Right lobe of liver (tissue), 6 donors: ENCODE measurements at regions not wholly inside any gene's neighbourhood (a gene's known extent, or its start where the extent isn't known, plus 50 kb on each side); places are given as distances from the start of the nearest gene placed in this dataset.

Source experiments
- ATAC-seq, 4 donors: fragments of 200-7000 bp; cut with Tn5 transposase; one replicate each; pipeline ENCODE4 v1.9.1; 2020; ENCODE audit warnings: mild to moderate bottlenecking in 4 of 4, moderate library complexity in 4 of 4
- DNase-seq, 3 donors: peaks; one replicate each; pipeline ENCODE4 v3.0.0-alpha.2; 2020
- H3K27ac ChIP-seq, 3 donors: fragments of 200-600 bp; one replicate each; pipeline ENCODE4 v1.8.0; 2022
- H3K27me3 ChIP-seq, 2 donors: fragments of 200-600 bp; one replicate each; pipeline ENCODE4 v1.8.0; 2022
- H3K36me3 ChIP-seq, 4 donors: fragments of 200-600 bp; sonication (generic) in 1 of 4; one replicate each; pipeline versions ENCODE4 v1.5.1 to v1.8.0; 2017 to 2022; ENCODE audit warnings: control low read depth in 1 of 4
- H3K4me1 ChIP-seq, 4 donors: fragments of 200-600 bp; sonication (generic) in 1 of 4; one replicate each; pipeline versions ENCODE4 v1.5.1 to v1.8.0; 2017 to 2022; ENCODE audit warnings: control low read depth in 1 of 4
- H3K4me3 ChIP-seq, 3 donors: fragments of 200-600 bp; one replicate each; pipeline ENCODE4 v1.8.0; 2022
- H3K9me3 ChIP-seq, 4 donors: fragments of 200-600 bp; sonication (generic) in 1 of 4; one replicate each; pipeline versions ENCODE4 v1.5.1 to v1.8.0; 2017 to 2022; ENCODE audit warnings: control low read depth in 1 of 4
- POLR2A ChIP-seq: fragments of 450-650 bp; IDR thresholded peaks from one replicate; pipeline ENCODE4 v1.6.1; 2017; ENCODE audit warnings: antibody characterized with exemption, mild to moderate bottlenecking
- WGBS: methylation state at CpG from one replicate; pipeline ENCODE4 v1.1.6; 2018; ENCODE audit warnings: low coverage, low lambda C conversion rate; ENCODE audit not compliant: insufficient coverage; ENCODE audit errors: missing lambda C conversion rate; 5-methylcytosine and 5-hydroxymethylcytosine counted together
- intact Hi-C, 2 donors: fragments of 100-400 bp; cut with DNase I; formaldehyde crosslinking; loops; one replicate each; pipeline versions ENCODE4 v1.11.2 to v1.14.1; 2022
- TF ChIP-seq, protein P1 (sequence below), 4 donors: fragments of 200-600 bp in 3 of 4; fragments of 450-650 bp in 1 of 4; IDR thresholded peaks; one replicate each; pipeline versions ENCODE4 v1.5.1 to v1.8.0; 2016 to 2022; ENCODE audit warnings: antibody characterized with exemption in 4 of 4, mild to moderate bottlenecking in 2 of 4
- donor health status: DM: no; HTN: yes; CAD: no.
- donor health status: DM: no; HTN: no; CAD: no.
- donor health status: DM: no; HTN: no; CAD: no.
- donor health status: DM: no; HTN: yes; CAD: no.
- donor health status: DM: no; HTN: yes; CAD: no.

DNA sequence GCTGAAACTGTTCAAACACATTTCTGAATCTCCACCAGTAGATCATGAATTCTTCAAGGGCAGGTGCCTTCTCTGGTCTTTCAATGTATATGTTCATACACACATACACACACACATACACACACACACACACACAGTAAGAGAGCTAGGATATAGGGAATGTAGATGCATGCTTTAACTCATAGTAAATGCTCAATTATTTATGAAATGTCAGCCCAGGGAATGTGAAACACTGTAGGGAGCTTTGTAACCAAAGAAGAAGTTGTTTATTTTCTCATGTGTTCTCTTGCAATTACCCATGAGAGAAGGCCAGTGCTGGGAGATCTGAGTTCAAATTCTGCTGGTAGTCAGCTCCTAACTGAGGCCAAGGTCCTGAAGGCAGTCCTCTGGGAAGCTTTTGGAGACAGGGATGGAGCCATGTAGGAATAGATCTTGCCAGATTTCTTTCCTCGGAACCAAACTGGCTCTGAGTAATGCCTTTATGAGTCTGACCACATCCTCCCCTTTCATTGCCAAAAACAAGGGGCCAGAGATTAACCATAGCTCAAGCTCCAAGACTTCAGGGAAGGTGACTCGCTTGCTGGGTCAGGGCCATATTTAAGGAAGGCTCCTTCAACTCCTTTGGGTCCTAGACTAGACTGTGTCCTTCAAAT is 487.0 kb upstream of the TNC start:
- TF ChIP-seq POLR2A = no peak
- DNase-seq (no peak), ATAC-seq (no peak)
- 40% methylated on average over 2 of the region's 2 CpGs for WGBS
- intact Hi-C loops = no loop called here
- H3K36me3 ChIP-seq = no peaks in the 10 kb centered on the region
- H3K4me3 ChIP-seq = no peak overlapping the region
- no peaks in the 10 kb centered on the region for H3K4me1 ChIP-seq
- H3K9me3 ChIP-seq = no peaks in the 10 kb centered on the region
- no peak overlapping the region for H3K27ac ChIP-seq
- no peaks in the 10 kb centered on the region for H3K27me3 ChIP-seq

DNA sequence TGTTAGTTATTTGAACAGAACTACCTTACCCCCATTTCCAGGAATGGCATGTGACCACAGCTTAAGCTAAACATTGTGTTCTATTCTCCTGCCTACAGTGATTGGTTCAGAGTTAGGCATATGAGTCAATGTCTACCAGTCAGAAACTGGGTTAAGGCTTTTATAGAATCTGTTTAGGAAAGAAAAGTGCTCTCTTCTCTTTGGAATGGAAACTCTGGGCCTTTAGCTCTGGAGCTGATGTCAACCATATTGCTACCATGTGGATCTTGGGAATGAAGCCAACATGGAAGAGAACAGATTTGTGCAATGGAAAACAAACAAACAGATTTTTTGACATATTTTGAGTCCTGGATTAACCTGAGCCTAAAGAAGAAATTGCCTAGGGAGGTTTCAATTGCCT is 488.9 kb upstream of the TNC start:
- H3K4me3 ChIP-seq = no peak overlapping the region
- DNase-seq (no peak), ATAC-seq (no peak)
- no peaks in the 10 kb centered on the region for H3K36me3 ChIP-seq
- no peak for TF ChIP-seq POLR2A
- TF ChIP-seq, protein P1, sequence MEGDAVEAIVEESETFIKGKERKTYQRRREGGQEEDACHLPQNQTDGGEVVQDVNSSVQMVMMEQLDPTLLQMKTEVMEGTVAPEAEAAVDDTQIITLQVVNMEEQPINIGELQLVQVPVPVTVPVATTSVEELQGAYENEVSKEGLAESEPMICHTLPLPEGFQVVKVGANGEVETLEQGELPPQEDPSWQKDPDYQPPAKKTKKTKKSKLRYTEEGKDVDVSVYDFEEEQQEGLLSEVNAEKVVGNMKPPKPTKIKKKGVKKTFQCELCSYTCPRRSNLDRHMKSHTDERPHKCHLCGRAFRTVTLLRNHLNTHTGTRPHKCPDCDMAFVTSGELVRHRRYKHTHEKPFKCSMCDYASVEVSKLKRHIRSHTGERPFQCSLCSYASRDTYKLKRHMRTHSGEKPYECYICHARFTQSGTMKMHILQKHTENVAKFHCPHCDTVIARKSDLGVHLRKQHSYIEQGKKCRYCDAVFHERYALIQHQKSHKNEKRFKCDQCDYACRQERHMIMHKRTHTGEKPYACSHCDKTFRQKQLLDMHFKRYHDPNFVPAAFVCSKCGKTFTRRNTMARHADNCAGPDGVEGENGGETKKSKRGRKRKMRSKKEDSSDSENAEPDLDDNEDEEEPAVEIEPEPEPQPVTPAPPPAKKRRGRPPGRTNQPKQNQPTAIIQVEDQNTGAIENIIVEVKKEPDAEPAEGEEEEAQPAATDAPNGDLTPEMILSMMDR (IDR thresholded peaks at IDR 0.05) = no peak
- H3K27me3 ChIP-seq = no peaks in the 10 kb centered on the region
- intact Hi-C loops = no loop called here
- no peaks in the 10 kb centered on the region for H3K4me1 ChIP-seq
- H3K27ac ChIP-seq = no peak overlapping the region
- H3K9me3 ChIP-seq = no peaks in the 10 kb centered on the region

DNA sequence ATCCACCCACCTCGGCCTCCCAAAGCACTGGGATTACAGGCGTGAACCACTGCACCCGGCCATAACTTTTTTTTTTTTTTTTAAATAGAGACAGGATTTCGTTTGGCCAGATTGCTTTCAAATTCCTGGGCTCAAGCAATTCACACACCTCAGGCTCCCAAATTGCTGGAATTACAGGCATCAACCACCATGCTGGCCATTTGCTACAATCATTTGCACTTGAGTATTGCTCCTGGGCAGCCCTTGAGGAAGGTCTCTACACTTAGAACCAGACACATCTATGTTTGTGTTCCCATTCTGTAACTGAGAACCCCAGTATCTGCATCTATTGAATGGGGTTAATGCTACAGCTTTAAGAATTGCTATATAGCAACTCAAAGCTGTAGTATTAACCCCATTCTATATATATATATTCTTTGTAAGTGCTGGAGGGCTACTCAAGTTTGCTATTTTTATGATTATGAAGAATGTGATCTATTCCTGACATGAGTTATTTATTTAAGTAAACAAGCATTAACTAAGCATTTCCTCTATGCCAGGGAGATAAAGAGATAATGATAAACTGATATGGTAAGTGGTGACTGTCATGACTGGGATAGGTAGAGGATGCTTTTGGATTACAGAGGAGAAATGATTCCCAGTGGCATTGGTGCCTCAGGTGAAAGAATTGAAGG is 496.5 kb upstream of the TNC start:
- ATAC-seq = no peak
- intact Hi-C loops = no loop called here
- no peak for DNase-seq
- Histone ChIP-seq H3K27me3 (no peaks in the 10 kb centered on the region), H3K27ac (no peak overlapping the region), H3K4me1 (no peaks in the 10 kb centered on the region), H3K36me3 (no peaks in the 10 kb centered on the region), H3K9me3 (no peaks in the 10 kb centered on the region), H3K4me3 (no peak overlapping the region)
- TF ChIP-seq, protein P1 (IDR thresholded peaks at IDR 0.05) = no peak
- TF ChIP-seq POLR2A = no peak
- WGBS = 54% methylated on average over 4 of the region's 4 CpGs

DNA sequence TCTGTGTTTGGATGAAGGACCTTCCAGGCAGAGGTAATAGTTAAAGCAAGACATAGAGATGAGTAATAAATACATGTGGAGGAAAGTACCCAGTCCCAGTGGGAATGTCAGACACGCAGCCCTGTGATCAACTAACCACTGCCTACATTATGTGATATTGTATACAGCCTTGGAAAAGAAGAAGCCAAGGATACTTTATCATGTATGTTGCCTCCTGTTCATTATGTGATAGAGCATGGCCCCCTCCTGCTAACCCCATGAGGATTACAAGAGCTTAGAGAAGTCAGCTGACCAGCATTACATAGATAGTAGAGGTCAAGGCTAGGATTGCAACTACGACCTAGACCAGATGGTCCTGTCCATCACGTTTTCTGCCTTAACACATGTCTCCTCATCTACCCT is 497.0 kb upstream of the TNC start:
- no peak for DNase-seq

More for the DNA sequence above, 497.0 kb upstream of the TNC start:
- no peak overlapping the region for H3K4me3 ChIP-seq
- H3K27me3 ChIP-seq = no peaks in the 10 kb centered on the region
- no peak overlapping the region for H3K27ac ChIP-seq
- ATAC-seq = no peak
- no peak for TF ChIP-seq POLR2A
- TF ChIP-seq, protein P1 (IDR thresholded peaks at IDR 0.05) = no peak
- 35% methylated on average over 3 of the region's 3 CpGs for WGBS
- intact Hi-C loops = no loop called here
- H3K9me3 ChIP-seq = no peaks in the 10 kb centered on the region
- no peaks in the 10 kb centered on the region for H3K36me3 ChIP-seq
- no peaks in the 10 kb centered on the region for H3K4me1 ChIP-seq
